GM19324 (cell line): ENCODE measurements at regions not wholly inside any gene's neighbourhood (a gene's known extent, or its start where the extent isn't known, plus 50 kb on each side); places are given as distances from the start of the nearest gene placed in this dataset.
"Not testable (repeated sequence)": the region's sequence is repeated elsewhere in the genome, so short reads cannot be mapped to it uniquely, and the experiment has no call there.

Source experiments
- ATAC-seq: cut with Tn5 transposase; IDR thresholded peaks from one replicate; pipeline ENCODE4 v1.9.1; 2021; ENCODE audit warnings: mild to moderate bottlenecking, moderate library complexity; ENCODE audit not compliant: unreplicated experiment, low FRiP score

- no peak for ATAC-seq
These were observed 148.6 kb upstream of the ARG1 start for GRCh38 chr6:131424475-131424874.

GRCh38 chr6:131427434-131428058 is 145.5 kb upstream of the ARG1 start:
- no peak for ATAC-seq

- ATAC-seq = no peak
These were observed 142.5 kb upstream of the ARG1 start for GRCh38 chr6:131430531-131430930.

- ATAC-seq = no peak
These were observed 141.3 kb upstream of the ARG1 start for GRCh38 chr6:131431718-131432117.

- ATAC-seq = no peak
These were observed 139.1 kb upstream of the ARG1 start for GRCh38 chr6:131433927-131434326.

- no peak for ATAC-seq
These were observed 136.7 kb upstream of the ARG1 start for GRCh38 chr6:131436358-131436757.

GRCh38 chr6:131443014-131443413 is 130.0 kb upstream of the ARG1 start:
- no peak for ATAC-seq

GRCh38 chr6:131443514-131443913 is 129.5 kb upstream of the ARG1 start:
- no peak for ATAC-seq

GRCh38 chr6:131445356-131445755 is 127.7 kb upstream of the ARG1 start:
- ATAC-seq = not testable (repeated sequence)

GRCh38 chr6:131450861-131451260 is 122.2 kb upstream of the ARG1 start:
- no peak for ATAC-seq

GRCh38 chr6:131451321-131452144 is 121.5 kb upstream of the ARG1 start:
- no peak for ATAC-seq

- ATAC-seq = no peak
These were observed 119.2 kb upstream of the ARG1 start for GRCh38 chr6:131453803-131454202.

GRCh38 chr6:131456565-131456964 is 116.5 kb upstream of the ARG1 start:
- no peak for ATAC-seq

- no peak for ATAC-seq
These were observed 114.0 kb upstream of the ARG1 start for GRCh38 chr6:131459005-131459404.

- ATAC-seq = no peak
These were observed 112.4 kb upstream of the ARG1 start for GRCh38 chr6:131460614-131461000.

GRCh38 chr6:131469130-131469529 is 103.9 kb upstream of the ARG1 start:
- ATAC-seq = no peak

GRCh38 chr6:131470534-131470933 is 102.5 kb upstream of the ARG1 start:
- no peak for ATAC-seq

- ATAC-seq = no peak
These were observed 101.7 kb upstream of the ARG1 start for GRCh38 chr6:131471331-131471730.

GRCh38 chr6:131473303-131473702 is 99.7 kb upstream of the ARG1 start:
- ATAC-seq = not testable (repeated sequence)

GRCh38 chr6:131476362-131476761 is 96.7 kb upstream of the ARG1 start:
- ATAC-seq = no peak

- not testable (repeated sequence) for ATAC-seq
These were observed 94.2 kb upstream of the ARG1 start for GRCh38 chr6:131478740-131479211.

- ATAC-seq = no peak
These were observed 86.4 kb upstream of the ARG1 start for GRCh38 chr6:131486608-131487007.
